Islet of Langerhans (tissue), 1 donor: ENCODE measurements at regions not wholly inside any gene's neighbourhood (a gene's known extent, or its start where the extent isn't known, plus 50 kb on each side); places are given as distances from the start of the nearest gene placed in this dataset.
"Not testable (repeated sequence)": the region's sequence is repeated elsewhere in the genome, so short reads cannot be mapped to it uniquely, and the experiment has no call there.

Source experiments
- FAIRE-seq: peaks from one replicate; lab custom pipeline; 2011; peaks lifted over from hg19 to GRCh38; lab: Jason Lieb, UNC

DNA sequence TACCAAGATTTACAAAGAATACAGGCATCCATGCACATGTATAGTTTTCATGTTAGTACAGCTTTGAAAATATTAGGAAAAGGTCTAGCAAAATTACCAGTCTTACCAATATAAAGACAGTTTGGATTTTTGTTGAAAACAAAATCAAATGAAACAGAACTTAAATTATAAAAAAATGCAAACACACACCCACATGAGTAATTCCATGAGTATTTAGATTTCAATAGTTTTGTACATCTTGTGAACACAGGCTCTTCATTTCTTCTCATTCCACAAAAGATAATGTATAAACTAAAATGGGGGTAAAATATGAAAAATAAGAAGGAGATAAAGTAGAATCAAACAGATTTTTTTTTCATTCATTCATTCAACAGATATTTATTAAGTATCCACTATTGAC, 682.2 kb upstream of the ANKRD30A start:
- no peak for FAIRE-seq

DNA sequence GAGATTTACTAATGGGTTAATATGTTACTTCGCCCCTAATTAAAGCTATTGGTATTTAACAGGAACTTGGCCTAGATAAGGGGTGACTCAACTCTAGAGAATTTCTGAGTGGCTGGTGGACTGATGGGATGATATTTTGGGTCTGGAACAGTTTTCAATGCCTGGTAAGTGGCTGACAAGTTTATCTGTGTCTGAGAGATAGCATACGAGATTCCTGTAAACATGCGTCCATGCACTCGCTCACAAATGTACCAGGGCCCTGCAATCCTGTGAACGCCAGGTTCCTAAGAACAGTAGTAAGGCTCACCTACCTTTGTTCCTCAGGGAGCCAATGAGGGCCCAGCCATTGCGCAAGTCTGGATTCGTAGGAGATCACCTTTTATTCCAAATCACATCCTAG, 683.8 kb upstream of the ANKRD30A start:
- no peak for FAIRE-seq

DNA sequence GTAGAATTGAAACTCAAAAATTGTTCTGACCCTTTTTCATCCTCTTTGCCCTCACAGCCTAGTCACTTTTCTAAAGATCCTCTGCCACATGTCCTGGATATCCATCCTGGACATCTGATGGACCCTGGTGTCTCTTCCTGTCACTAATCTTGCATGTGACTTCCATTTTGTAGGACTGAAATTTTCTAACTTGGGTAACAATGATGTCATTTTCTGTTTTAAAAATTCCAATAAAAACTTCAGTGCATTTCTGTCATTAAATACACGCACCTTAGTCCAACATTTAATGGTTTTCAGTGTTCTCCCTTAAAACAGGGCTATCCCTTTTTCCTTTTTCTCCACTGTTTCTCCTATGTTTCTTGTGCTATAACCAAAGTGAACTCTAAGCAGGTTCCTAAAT, 684.9 kb upstream of the ANKRD30A start:
- no peak for FAIRE-seq

DNA sequence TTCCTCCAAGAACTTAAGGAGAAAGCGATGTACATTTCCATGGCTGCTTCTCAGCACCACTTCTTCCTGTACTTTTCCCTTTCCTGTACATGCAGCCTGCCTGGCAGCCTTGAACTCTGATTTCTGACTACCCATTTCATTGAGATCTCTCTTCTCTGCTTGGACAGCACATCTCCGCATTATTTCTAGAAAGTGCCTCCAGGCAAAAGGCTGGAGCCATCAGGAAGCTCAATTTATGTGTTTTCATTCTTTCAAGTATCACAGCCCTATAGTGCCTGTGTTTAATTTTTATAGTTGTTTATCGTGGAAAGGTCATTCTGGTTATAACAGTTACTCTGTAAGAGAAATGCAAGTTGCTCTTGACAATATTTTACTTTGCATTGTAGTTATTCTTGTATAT, 688.0 kb upstream of the ANKRD30A start:
- FAIRE-seq: no peak

DNA sequence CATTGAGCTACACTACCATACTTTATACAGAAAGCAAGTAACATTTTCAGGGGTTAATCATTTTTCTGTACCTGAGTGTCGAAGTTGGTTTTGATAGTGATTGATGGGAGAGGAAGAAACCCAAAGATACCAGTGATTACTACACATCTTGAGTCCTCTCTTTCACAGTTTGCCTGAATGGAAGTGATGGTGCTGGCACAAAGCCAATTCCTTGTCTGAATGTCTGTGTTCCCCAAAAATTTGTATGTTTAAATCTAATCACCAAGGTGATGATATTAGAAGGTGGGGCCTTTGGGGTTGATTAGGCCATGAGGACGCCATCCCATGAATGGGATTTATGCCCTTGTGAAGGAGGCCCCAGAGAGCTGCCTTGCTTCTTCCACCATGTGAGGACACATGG, 696.9 kb upstream of the ANKRD30A start:
- no peak for FAIRE-seq

DNA sequence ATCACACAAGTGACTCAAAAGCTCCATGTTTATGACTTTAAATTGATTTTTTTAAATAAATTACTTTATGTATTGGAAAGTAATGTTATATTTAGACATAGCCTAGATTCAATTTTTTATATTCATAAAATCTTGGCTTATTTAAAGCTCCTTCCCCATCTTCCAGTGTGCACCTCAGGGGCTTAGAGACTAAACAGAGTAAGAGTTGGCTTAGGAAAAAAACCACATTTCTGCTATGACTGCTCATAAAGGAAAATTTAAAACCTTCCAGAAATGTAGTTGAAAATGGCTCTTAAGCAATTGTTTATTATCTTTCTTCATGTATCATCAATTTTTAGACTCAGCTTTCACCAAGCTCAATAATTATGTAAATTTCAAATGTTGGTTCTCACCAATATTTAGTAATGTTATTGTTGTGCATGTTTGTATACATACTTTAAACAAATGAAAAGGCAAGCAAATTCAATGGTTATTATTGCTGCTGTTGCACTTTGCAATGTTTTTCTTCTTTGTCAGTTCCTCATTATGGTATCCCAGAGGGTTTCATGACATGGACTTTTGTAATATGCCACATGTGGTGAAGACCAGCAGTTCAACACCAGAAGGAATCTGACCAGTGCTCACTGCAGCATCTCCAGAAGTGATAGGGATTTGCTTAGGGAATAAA, 700.1 kb upstream of the ANKRD30A start:
- no peak for FAIRE-seq

DNA sequence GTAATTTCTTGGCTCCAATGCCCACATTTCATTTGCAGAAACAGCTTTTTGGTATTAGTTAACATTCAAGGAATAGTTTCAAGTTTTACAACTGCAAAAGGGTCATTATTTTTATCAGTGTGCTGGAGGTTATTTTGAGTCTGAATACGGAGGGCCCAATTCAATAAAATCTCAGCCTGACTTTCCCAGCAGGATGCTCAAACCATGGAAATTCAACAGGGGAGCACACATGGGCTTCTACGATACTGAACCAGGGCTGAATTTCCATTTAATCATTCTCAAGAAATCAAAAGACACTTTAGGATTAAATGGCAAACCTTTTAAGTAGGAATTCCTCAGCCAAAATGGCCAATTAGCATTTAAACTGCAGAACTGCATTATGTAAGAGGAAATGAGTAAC, 700.9 kb upstream of the ANKRD30A start:
- FAIRE-seq: no peak

DNA sequence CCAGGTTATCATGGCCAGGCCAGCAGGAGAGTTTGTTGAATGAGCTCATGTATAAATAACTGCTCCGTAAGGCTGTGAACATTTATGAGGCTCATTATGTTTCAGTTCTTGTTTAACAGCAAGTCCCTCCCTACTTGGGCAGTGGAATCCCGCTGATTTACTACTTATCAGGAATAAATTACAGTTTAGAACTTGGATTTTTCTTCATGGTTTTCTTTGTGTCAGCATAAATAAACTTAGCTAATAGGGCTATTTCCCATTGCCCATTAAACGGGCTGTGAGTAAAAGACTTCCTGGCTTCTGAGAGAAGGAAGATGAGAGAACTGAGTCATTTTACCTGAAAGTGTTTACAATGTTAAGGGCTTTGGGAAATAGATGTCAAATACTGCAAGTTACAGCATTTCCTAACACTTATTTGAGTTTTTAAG, 701.6 kb upstream of the ANKRD30A start:
- peak; percentile 81 for FAIRE-seq

DNA sequence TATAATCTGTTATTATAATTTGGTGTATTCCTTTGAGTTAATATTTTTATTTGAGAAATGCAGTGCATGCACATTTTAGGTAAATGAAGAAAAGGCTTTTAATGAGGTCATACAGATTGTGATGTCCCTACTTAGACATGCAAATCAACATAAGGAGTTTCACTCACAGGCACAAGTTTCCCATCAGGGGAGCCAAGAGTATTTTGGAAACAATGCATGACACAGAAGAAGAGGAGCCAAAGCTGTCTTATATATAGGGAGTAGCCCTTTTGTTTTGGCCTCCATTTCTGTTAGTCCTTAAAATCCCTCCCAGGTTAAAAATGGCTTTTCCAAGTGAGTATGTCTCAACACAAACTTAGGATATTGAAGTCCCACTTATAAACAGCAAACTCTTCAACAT, 703.4 kb upstream of the ANKRD30A start:
- FAIRE-seq: no peak

DNA sequence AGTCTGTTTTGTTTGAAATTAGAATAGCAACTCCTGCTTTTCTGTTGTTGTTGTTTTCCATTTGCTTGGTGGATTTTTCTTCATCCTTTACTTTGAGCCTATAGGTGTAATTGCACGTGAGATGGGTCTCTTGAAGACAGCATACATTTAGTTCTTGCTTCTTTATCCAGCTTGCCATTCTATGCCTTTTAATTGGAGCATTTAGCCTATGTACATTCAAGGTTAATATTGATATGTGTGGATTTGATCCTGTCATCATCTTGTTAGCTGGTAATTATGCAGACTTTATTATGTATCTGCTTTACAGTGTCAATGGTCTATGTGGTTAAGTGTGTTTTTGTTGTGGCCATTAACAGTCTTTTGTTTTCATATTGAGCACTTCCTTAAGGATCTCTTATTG, 708.9 kb upstream of the ANKRD30A start:
- FAIRE-seq: no peak

DNA sequence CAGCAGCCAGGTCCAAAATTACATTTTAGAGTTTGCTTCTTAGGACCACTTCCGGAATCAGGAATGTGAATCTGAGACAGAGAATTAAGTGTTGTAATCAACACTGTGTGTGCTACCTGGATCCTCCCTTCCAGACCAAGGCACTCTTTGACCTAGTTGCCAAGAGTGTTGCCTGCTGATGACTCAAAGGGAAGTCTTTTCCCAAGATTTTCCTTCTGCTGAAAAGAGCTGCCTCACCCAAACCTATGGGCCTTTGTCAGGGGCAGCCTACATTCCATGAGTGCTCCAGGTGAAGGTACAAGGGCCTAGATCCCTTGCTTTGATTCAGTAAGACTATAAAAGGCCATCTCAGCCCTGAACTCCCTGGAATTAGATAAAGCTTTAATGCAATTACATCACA, 712.5 kb upstream of the ANKRD30A start:
- no peak for FAIRE-seq

DNA sequence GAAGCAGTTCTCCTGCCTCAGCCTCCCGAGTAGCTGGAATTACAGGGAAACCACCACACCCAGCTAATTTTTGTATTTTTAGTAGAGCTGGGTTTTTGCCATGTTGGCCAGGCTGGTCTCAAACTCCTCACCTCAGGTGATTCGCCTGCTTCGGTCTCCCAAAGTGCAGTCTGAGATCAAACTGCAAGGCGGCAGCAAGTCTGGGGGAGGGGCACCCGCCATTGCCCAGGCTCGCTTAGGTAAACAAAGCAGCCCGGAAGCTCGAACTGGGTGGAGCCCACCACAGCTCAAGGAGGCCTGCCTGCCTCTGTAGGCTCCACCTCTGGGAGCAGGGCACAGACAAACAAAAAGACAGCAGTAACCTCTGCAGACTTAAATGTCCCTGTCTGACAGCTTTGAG, 725.2 kb upstream of the ANKRD30A start:
- not testable (repeated sequence) for FAIRE-seq

DNA sequence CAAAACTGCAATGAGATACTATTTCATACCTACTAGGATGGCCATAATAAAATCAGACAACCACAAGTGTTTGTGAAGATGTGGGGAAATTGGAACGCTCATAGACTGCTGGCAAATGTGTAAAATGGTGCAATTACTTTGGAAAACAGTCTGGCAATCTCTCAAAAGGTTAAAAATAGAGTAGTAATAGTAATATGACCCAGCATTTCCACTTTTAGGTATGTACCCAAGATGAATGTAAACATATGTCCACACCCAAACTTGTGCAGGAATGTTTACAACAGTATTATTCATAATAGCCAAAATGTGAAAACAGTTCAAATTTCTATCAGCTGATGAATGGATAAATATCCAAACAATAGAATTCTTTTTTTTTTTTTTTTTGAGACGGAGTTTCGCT, 731.6 kb upstream of the ANKRD30A start:
- FAIRE-seq: no peak

DNA sequence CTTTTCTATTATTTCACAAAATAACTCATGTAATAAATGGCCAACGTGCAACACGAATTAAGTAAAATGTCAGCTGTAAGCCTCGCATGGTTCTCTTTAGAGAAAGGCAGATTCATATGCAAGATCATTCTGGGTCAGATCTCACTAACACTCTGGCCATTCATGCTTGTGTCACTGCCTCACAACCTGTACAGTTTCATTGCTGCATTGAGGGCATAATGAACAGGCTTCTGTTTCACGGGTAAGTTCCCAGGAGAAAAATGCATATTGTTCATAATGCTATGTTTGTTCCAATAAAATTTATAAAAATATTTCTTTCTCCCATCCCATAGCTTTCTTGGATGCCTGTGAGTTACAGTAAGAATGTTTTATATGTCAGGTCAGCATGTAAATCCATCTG, 734.0 kb upstream of the ANKRD30A start:
- FAIRE-seq: no peak

DNA sequence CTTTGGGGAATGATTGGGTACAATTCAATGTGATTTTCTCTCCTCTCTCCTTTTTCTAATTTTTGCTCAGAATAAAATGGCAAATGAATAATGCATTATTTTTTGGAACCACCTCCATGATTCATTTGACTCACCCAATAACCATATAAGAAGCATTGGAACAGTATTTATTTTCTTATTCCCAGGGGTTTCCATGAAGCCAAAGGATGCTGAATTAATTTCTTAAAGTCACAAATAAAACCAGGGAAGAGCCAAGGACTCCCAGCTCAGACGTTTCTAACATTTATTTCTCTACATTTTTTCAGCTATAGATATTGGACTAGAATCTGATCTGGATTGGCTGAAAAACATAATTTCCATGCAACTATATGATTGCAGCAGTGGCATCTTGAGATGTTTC, 735.2 kb upstream of the ANKRD30A start:
- no peak for FAIRE-seq

DNA sequence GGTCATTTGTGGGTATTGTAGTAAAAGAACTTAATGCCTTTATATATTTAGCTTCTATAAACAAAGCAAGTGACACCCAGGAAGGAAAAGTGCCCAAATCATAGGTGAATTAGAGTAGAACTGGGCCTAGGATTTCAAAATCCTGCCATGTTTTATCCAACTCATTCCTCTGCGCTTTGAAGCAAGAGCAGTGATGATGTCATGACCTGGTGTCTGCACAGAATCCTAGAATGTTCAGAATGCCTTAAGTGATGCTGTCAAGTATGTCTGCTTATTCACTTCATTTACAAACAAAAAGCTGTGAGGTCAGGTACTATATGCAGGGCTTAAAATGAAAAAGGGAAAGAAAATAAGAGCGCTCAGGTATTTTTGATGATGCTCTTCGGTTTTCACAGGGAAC, 737.2 kb upstream of the ANKRD30A start:
- no peak for FAIRE-seq

DNA sequence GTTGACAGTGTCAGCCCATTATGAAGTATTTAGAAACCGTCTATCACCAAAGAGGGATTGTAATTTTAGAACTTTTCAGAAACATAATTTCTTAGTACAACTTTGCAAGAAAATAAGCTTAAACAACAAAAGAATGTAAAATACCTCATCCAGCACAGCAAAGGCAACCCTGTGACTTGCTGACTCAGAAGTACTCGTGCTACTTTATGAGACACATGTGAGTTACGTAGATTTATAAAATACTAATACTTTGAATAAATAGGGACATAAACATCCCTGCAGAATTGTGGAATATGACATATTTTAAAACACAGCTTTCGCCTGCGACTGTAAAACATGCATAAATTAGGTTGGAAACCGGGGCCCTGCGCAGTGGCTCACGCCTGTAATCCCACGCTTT, 739.7 kb upstream of the ANKRD30A start:
- no peak for FAIRE-seq

DNA sequence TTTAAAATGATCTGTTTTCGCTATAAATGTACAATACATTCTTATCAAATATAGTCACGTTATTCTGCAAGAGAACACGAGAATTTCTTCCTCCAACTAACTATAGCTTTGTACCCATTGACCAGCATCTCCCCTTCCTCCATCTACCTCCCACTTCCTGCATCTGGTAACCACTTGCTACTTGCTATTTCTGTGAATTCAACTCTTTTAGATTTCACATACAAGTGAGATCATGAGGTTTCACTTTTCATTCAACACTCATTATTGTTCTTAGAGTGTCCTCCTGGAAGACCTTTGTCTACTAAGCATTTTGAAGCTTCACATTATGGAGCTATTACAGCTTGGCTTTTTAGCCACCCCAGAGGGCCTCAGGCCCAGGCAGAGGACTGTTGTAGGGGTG, 741.3 kb upstream of the FZD8 start:
- FAIRE-seq: no peak

DNA sequence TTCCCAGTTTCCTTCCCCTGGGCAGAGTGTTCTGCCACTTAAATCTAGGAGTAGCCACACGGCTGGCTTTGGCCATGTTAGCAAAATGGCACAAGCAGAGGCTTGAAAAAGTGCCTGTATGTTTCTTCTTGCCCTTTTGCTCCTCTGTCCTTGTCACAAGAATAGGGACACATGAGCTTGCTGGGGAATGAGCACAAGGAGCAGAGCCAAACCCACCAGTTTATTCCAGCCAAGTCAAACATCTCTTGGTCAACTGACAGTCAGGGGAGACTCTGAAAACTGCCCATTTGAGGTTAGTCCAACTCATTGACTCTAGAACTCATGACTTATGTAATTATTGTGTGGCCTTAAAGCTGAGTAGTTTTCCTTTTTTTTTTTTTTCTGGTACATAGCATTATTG, 739.7 kb upstream of the FZD8 start:
- no peak for FAIRE-seq

DNA sequence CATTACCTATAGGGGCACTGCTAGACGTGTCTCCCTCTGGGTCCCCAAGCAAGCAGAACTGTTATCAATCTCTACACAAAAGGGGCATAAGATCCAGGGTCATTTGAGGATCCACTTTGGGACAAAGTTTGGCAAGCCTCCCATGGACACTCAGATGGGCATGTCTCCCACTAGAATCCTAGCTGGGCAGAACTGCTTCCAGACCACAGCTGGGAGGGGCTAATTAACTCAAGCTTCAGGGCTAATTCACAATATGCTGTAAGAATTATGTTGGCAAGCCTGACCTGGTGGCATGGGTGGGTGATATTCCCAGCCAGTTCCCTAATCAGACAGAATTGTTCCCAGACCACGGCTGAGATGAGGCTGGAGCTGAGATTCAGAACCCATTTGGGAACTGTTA, 738.4 kb upstream of the FZD8 start:
- FAIRE-seq: no peak

DNA sequence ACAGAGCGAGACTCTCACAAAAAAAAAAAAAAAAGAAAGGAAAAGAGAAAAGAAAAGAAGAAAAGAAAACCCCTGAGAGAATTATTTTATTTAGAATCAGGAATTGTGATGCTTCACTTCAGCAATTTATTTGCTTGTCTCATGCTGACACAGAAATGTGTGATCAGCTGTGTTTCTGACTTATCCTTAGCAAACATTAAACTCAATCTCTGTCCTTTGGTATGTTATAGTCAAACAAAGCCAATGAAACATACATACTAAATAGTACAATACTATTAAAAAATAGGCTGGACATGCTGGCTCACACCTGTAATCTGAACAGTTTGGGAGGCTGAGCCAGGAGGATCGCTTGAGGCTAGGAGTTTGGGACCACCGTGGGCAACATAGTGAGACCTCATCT, 733.0 kb upstream of the FZD8 start:
- FAIRE-seq: no peak

DNA sequence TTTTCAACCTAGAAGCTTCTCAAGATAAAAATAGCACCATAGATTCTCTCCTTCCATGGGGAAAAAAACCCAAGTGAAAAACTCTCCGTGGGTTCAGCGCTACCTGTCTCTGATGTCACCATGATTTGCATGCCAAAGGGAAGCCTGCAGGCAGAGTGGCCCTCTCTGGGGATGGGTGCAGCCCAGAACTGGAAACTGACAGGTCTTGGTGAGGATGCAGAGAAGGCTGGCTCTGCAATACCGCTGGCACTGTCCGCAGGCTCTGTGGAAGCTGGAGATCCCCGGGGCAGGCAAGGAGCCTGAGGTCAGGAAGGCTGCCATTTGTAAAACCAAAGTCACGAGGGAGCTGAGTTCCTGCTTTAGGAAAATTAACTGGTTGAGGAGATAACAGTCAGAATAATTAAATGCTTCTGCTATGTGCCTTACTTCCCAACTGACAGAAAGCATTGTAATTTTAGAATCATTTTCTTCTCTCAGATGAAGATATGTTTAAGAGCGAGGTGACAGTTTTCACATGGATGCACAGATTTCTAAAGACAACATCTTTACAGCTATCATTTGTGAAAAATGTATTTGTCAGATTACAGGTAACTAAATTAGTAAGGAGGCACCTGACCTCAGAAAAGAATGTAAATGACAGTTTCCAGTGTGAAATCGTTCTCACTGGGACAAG, 731.5 kb upstream of the FZD8 start:
- no peak for FAIRE-seq

DNA sequence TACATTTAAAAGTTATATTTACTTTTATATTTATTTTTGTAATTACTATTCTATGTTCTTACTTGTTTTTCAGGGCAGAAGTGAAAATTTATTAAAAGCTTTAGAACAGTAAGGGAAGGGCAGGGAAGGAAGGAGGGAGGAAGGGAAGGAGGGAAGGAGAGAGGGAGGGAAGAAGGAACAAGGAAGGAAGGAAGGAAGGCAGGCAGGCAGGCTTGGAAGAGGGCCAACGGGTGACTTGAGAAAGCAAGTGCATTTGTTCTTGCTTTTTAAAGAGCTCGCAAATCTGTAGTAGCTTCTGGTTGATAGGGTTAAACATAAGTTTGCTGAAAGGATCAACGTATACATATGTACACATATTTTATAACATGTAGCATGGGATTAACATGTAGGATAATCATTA, 725.3 kb upstream of the FZD8 start:
- no peak for FAIRE-seq

DNA sequence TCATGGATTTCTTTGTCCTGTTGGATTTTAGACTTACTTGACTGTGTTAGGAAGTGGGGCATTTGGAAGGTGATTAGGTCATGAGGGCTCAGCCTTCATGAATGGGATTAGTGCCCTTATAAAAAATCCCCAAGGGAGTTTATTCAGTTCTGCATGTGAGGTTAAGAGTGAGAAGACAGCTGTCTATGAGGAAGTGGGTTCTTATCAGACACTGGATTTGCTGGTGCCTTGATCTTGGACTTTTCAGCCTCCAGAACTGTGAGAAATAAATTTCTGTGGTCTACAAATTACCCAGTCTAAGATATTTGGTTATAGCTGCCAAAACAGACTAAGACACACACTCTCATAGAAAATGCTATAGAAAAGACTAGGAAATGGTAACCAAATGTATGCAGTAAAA, 724.7 kb upstream of the FZD8 start:
- no peak for FAIRE-seq

DNA sequence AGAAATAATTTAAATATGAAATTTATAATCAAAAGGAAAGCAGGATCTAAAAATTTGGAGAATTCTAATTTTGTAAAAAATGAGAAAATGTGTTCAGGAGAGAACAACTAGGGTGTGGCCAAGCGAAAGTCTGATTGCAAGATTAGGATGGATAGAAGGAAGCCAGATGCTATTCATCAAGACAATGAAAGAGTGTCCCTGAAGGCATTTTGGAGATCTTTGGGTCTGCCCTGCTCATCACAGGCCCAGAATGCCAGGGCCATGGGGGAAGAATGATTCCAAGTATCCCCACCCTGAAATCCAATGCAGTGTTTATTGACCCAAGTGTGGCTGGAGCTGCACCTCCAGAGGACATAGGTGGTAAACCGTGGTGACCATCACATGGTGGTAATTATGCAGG, 724.0 kb upstream of the FZD8 start:
- FAIRE-seq: no peak
